Tibial nerve (tissue), 4 donors: ENCODE measurements at regions not wholly inside any gene's neighbourhood (a gene's known extent, or its start where the extent isn't known, plus 50 kb on each side); places are given as distances from the start of the nearest gene placed in this dataset.

Experiments
- CTCF ChIP-seq, 5 experiments: fragments of 200-600 bp in 3 of 5; fragments of 450-650 bp in 2 of 5; sonication (generic) in 3 of 5; IDR thresholded peaks; one replicate each; pipeline ENCODE4 v1.5.1; 2016 to 2019; ENCODE audit warnings: antibody characterized with exemption in 5 of 5, mild to moderate bottlenecking in 3 of 5, moderate library complexity in 2 of 5
- EP300 ChIP-seq, 2 donors: sonication (generic); formaldehyde crosslinking; IDR thresholded peaks; one replicate each; pipeline ENCODE4 v1.6.1; 2017; ENCODE audit warnings: antibody characterized with exemption in 2 of 2, mild to moderate bottlenecking in 1 of 2

- no peak for TF ChIP-seq CTCF (IDR thresholded peaks at IDR 0.05)
- TF ChIP-seq EP300 (IDR thresholded peaks at IDR 0.05), result no peak
Measured at GRCh38 chr20:54848262-54848661, 372.9 kb downstream of the DOK5 start.
